ENCODE measurements at regions not wholly inside any gene's neighbourhood (a gene's known extent, or its start where the extent isn't known, plus 50 kb on each side); places are given as distances from the start of the nearest gene placed in this dataset.

DNA sequence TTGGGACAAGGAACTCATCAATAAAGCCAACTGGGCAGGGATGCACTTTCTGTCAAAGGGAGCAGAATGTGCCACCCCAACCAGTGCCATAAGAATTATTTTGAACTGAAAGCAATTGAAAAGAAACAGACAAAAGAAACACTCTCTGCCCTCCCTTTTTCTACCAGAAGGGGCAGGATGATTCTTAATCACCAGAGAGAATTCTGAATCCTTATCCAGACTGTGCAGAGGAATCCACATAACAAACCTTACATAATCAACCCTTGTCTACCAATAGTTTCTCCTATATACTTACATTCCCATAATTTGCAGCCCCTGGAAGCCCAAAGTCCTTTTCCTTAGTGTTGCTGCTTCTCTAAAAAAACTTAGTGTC, 520.7 kb upstream of the NBEA start:
- TF ChIP-seq, protein P1, sequence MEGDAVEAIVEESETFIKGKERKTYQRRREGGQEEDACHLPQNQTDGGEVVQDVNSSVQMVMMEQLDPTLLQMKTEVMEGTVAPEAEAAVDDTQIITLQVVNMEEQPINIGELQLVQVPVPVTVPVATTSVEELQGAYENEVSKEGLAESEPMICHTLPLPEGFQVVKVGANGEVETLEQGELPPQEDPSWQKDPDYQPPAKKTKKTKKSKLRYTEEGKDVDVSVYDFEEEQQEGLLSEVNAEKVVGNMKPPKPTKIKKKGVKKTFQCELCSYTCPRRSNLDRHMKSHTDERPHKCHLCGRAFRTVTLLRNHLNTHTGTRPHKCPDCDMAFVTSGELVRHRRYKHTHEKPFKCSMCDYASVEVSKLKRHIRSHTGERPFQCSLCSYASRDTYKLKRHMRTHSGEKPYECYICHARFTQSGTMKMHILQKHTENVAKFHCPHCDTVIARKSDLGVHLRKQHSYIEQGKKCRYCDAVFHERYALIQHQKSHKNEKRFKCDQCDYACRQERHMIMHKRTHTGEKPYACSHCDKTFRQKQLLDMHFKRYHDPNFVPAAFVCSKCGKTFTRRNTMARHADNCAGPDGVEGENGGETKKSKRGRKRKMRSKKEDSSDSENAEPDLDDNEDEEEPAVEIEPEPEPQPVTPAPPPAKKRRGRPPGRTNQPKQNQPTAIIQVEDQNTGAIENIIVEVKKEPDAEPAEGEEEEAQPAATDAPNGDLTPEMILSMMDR (IDR thresholded peaks at IDR 0.05 in 8 of 11, conservative IDR thresholded peaks at IDR 0.05 in 3 of 11): no peak
- no peak for TF ChIP-seq POLR2A (IDR thresholded peaks at IDR 0.05)
- TF ChIP-seq POLR2AphosphoS5 (IDR thresholded peaks at IDR 0.05): no peak

Measured in spleen (tissue), 7 donors.